ENCODE measurements at regions not wholly inside any gene's neighbourhood (a gene's known extent, or its start where the extent isn't known, plus 50 kb on each side); places are given as distances from the start of the nearest gene placed in this dataset.

DNA sequence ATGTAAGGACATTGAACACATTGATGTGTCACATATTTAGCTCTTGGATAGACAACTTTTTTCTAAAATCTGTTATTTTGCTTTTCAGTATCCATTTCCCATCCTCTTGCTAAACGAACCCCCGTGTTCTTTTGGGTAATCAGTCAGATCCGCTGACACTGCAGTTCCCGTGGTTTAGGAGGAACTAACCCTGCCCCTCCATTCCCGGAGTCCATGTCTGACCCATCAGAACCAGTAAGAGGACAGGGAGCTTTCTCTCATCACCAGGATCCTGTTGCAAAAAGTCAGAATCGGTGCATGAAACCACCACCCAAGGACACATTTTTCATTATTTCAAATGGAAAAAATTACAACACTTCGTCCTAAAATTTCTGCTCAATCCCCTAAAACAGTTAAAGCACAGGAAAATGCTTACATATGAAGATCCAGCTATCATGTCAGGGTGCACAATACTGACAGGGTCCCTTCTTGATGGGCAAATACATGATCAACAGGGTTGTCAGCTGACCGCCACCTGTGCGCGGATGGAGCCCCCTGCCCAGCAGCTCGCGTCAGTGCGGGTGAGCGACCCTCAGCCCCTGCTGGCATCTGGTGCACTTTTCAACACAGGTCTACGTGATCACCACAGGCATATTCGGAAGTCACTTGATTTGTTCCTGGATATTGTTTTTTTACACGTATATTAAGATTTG is 276.8 kb downstream of the ADGRD1 start:
- TF ChIP-seq POLR2AphosphoS5 (IDR thresholded peaks at IDR 0.05; ENCODE audit: low read depth) (no peak), REST (IDR thresholded peaks at IDR 0.05; ENCODE audit: insufficient replicate concordance, low read depth) (no peak), SPI1 (IDR thresholded peaks at IDR 0.05; ENCODE audit: borderline replicate concordance, low read depth) (no peak)
- TF ChIP-seq, protein P1, sequence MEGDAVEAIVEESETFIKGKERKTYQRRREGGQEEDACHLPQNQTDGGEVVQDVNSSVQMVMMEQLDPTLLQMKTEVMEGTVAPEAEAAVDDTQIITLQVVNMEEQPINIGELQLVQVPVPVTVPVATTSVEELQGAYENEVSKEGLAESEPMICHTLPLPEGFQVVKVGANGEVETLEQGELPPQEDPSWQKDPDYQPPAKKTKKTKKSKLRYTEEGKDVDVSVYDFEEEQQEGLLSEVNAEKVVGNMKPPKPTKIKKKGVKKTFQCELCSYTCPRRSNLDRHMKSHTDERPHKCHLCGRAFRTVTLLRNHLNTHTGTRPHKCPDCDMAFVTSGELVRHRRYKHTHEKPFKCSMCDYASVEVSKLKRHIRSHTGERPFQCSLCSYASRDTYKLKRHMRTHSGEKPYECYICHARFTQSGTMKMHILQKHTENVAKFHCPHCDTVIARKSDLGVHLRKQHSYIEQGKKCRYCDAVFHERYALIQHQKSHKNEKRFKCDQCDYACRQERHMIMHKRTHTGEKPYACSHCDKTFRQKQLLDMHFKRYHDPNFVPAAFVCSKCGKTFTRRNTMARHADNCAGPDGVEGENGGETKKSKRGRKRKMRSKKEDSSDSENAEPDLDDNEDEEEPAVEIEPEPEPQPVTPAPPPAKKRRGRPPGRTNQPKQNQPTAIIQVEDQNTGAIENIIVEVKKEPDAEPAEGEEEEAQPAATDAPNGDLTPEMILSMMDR (IDR thresholded peaks at IDR 0.05; ENCODE audit: insufficient read depth, low read length) = no peak
